Activated naive CD4-positive, alpha-beta T cell treated with anti-CD3 and anti-CD28 coated beads, Interleukin-2, amount 50 U/mL, for 24 hours (primary cell): ENCODE measurements at regions not wholly inside any gene's neighbourhood (a gene's known extent, or its start where the extent isn't known, plus 50 kb on each side); places are given as distances from the start of the nearest gene placed in this dataset.

Source experiments
- H3K27ac Mint-ChIP-seq: one replicate; pipeline ENCODE4 v1.8.0; 2021; ENCODE audit warnings: mild to moderate bottlenecking, mixed read lengths
- H3K27me3 Mint-ChIP-seq: one replicate; pipeline ENCODE4 v1.8.0; 2021; ENCODE audit warnings: mixed read lengths
- H3K36me3 Mint-ChIP-seq: one replicate; pipeline ENCODE4 v1.8.0; 2021; ENCODE audit warnings: mixed read lengths
- H3K4me1 Mint-ChIP-seq: one replicate; pipeline ENCODE4 v1.8.0; 2021; ENCODE audit warnings: mixed read lengths
- H3K4me3 Mint-ChIP-seq: one replicate; pipeline ENCODE4 v1.8.0; 2021; ENCODE audit warnings: mild to moderate bottlenecking, mixed read lengths
- H3K9me3 Mint-ChIP-seq: one replicate; pipeline ENCODE4 v1.8.0; 2021; ENCODE audit warnings: mixed read lengths

DNA sequence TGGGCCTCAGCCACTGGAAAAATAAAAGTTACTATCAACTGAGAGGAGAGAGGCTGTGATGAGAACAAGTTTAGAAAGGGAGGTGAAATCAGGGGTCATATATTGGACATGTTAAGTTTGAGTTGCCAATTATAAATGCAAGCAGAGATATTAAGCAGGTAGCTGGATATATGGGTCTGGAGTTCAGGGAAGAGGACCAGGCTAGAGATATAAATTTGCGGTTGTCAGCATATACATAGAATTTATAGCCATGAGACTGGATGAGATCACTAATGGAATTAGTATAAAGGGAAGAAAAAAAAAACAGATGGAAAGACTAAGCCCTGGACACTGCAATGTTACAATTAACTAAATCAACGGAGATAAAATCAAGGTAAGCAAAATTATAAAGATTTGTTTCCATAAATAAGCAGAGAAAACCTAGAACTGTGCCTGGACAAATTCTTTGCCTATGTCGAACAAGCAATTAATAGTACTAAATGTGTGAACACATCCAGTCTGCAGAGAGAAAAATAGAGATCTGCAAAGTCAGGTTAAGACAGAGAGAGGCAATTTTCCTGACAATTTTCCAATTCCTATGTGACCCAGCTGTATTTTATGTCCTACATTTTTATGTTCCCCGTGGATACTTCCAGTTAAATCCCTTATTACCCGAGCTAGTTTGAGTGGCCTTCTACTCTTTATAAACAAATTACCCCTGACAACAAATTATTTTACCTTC lies 265.4 kb downstream of the GASK1B start:
- no peaks in the 10 kb centered on the region for H3K36me3 Mint-ChIP-seq

DNA sequence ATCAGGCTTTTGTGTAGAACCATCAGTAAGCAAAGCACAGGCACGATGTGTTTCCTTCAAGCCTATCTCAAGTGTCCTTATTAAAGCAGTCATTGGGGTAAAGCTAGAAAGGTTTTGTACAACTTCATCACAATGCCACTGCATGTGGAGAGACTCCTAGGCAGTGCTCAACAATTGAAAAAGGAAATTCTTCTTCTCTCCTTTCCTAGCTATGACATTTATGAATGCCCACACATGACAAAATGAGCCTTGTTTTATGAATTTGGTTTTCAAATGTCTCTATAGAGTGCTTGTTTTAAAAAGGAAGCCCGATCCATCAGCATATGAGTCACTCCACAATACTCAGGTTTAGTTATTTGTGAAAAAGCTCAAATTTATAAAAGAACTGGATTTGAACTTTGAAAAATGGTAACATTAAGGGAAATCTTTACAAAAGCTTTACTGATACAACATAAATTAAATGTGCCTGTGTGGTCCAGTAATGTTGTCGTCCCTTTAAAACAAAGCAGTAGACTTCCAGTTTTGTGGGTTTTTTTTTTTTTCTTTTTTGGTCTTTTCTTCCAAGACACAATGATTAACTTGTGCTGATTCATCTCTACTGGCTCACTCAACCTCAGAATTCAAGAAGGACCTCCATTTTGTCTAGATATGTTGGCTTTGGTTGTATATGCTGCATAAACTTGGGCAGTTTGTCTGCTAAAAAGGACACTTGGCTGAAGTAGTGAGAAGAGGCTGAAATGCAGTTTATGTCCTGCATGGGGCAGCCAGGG lies 273.8 kb downstream of the GASK1B start:
- Mint-ChIP-seq H3K36me3 (no peaks in the 10 kb centered on the region), H3K4me1 (no peaks in the 10 kb centered on the region), H3K27ac (no peak overlapping the region), H3K27me3 (no peaks in the 10 kb centered on the region), H3K4me3 (no peak overlapping the region), H3K9me3 (peaks cover 8% of the 10 kb centered on the region)

More for the DNA sequence above, 265.4 kb downstream of the GASK1B start:
- no peak overlapping the region for H3K4me3 Mint-ChIP-seq
- H3K27ac Mint-ChIP-seq = no peak overlapping the region
- H3K4me1 Mint-ChIP-seq = no peaks in the 10 kb centered on the region
- H3K27me3 Mint-ChIP-seq = no peaks in the 10 kb centered on the region
- no peaks in the 10 kb centered on the region for H3K9me3 Mint-ChIP-seq

DNA sequence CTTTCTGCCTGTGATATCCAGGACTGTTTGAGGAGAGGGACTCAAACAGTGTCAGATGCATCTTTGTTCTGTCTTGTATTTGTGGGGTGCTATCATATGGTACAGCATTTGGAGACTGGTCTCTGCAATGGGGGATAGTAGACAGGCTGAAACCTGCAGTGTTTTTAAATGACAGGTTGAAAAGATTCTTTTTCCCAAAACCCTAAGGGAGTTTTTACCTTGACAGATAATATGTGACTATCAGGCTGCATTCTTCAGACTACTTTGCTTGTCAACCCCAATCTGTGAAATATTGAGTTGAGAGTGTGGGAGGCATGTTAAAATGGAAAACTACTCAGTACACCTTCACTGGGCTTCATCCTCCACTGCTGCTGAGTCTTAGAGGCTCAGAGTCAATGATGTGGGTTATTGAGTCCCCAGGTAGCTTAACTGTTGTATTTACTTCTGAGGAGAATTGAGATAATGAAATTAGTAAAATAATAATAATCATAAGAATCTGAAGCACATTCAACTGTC lies 274.9 kb downstream of the GASK1B start:
- peaks cover 8% of the 10 kb centered on the region for H3K9me3 Mint-ChIP-seq
- no peak overlapping the region for H3K4me3 Mint-ChIP-seq
- no peaks in the 10 kb centered on the region for H3K4me1 Mint-ChIP-seq
- no peaks in the 10 kb centered on the region for H3K27me3 Mint-ChIP-seq
- H3K36me3 Mint-ChIP-seq = no peaks in the 10 kb centered on the region
- H3K27ac Mint-ChIP-seq = no peak overlapping the region

DNA sequence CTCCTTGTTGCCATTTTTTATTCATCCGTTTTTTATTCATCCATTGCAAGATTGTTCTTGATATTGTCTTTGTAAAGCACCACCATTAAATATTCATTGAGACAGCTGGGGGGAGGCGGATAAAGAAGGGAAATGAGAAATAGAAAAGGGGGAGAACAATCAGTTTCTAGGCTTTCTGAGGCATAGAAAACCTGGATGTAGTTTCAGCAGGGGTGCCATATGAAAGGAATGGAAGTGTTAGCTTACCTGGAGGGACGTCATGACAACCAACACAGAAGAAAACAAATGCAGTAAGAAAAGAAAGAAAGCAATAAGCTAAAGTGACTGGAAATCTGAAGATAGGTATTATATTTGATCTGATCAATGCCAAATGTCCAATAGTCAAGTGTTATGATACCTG lies 276.1 kb downstream of the GASK1B start:
- Mint-ChIP-seq H3K4me3 (no peak overlapping the region), H3K4me1 (no peaks in the 10 kb centered on the region), H3K9me3 (peaks cover 8% of the 10 kb centered on the region), H3K27me3 (no peaks in the 10 kb centered on the region), H3K36me3 (no peaks in the 10 kb centered on the region), H3K27ac (no peak overlapping the region)

DNA sequence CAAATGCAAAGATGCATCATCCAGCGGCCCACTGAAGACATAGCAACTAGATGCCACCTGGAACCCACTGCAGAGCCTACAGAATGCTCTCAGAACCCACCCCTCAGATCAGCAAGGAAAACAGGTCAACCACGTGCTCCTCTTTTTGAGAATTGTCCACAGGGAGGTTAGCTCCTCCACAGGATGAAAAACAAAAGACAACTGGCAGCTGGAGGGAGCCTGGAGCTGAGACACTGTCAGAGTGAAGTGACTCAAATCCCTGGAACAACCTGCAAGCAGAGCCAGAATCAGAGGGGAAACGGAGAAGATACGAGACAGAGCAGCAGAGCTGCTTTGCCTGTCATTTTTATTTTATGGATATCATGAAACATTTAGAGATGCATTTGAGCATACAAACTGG lies 277.6 kb downstream of the GASK1B start:
- Mint-ChIP-seq H3K4me1 (no peaks in the 10 kb centered on the region), H3K4me3 (no peak overlapping the region), H3K27me3 (no peaks in the 10 kb centered on the region), H3K9me3 (peaks cover 8% of the 10 kb centered on the region), H3K27ac (no peak overlapping the region), H3K36me3 (no peaks in the 10 kb centered on the region)

DNA sequence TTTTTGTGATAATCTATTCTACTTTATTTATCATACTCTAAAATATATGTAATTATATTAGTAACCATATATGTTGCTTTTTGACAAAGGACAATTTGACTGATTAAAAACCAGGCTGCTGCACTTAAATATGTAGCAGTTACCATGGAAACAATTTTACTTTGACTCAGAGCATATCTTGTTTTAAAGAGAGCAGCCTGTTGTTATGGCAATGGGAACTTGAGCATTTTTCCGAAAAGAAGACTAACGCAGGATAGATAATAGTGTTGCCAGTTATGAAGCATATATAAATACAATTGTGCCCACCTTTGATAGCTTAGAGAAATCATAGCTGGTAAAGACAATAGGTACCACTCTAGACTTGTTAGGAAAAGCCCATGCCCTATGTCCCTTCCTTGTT lies 283.0 kb downstream of the GASK1B start:
- H3K27ac Mint-ChIP-seq = no peak overlapping the region
- no peaks in the 10 kb centered on the region for H3K9me3 Mint-ChIP-seq
- H3K4me1 Mint-ChIP-seq = no peaks in the 10 kb centered on the region
- no peaks in the 10 kb centered on the region for H3K36me3 Mint-ChIP-seq
- no peaks in the 10 kb centered on the region for H3K27me3 Mint-ChIP-seq
- H3K4me3 Mint-ChIP-seq = no peak overlapping the region

DNA sequence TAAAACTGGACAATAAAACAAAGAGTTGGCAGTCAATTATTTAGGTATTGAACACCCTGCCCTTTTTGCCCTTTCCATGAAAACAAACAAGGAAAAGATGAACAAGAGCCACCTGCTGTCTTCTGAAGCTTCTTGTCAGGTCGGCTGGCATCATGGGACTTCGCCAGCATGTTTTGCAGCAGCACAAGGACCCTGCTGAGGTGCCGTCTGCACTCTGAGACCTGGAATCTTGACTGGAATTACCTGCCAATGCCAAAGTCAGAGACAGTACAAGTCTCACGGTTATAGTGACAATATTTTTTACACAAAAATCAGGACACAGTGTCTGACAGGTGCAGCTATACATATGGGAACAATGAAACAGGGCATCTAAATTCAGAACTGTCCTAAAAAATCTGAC lies 284.5 kb downstream of the GASK1B start:
- Mint-ChIP-seq H3K27me3 (no peaks in the 10 kb centered on the region), H3K4me1 (no peaks in the 10 kb centered on the region), H3K27ac (no peak overlapping the region), H3K4me3 (no peak overlapping the region), H3K9me3 (no peaks in the 10 kb centered on the region), H3K36me3 (no peaks in the 10 kb centered on the region)

DNA sequence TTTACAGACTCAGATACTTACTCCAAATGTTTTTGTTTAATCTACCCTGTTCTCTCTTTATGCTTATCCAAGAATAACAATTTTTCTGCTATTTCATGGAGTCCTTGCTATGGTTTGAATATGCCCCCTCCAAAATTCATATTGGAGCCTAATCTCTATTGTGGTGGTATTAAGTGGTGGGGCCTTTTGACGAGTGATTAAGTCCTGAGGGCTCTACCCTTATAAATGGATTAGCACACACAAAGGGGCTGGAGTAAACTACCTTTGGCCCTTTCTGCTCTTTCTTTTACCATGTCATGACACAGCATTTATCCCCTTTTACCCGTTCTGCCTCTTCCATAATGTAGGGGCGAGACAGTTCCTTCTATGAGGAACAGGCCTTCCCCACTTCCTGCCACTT lies 285.5 kb downstream of the GASK1B start:
- Mint-ChIP-seq H3K4me1 (no peaks in the 10 kb centered on the region), H3K4me3 (no peak overlapping the region), H3K36me3 (no peaks in the 10 kb centered on the region), H3K9me3 (no peaks in the 10 kb centered on the region), H3K27ac (no peak overlapping the region), H3K27me3 (no peaks in the 10 kb centered on the region)

DNA sequence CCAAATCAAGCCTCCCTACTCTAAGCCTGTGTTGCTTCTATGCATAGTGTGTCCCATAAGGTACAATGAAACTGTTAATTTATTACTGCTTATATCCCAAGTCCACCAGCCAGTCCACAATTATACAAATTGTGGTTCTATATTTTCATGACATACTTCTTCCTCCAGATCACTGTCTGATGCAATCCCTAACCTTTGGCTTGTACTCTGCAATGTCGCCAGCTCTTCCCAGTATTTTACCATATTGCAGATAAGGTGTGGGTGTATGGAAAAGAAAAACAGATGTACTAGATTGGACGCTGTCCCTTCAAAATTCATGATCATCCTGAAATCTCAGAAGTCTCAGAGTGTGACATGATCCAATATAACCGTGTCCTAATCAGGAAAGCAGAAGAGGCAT lies 286.2 kb downstream of the GASK1B start:
- Mint-ChIP-seq H3K27me3 (no peaks in the 10 kb centered on the region), H3K36me3 (no peaks in the 10 kb centered on the region), H3K27ac (no peak overlapping the region), H3K9me3 (no peaks in the 10 kb centered on the region), H3K4me1 (no peaks in the 10 kb centered on the region), H3K4me3 (no peak overlapping the region)

DNA sequence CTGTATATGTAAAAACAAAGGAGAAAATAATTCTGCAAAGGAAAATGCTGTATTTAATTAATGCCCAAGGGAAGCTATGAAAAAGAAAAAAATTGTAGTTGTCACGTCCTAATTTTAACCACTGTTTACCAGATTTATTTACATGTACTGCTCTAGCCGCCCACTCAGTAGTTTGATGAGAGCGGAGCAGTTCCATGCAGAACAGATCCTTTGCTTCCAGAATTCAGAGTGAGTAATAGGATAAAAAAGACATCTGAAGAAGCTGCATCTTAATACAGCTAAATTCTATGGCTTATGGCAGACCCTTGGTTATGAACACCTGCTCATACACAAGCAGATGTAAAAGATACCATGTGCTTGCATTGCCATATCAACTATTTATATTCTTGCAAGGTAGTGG lies 287.0 kb downstream of the GASK1B start:
- no peaks in the 10 kb centered on the region for H3K36me3 Mint-ChIP-seq
- H3K9me3 Mint-ChIP-seq = no peaks in the 10 kb centered on the region
- no peak overlapping the region for H3K4me3 Mint-ChIP-seq
- H3K4me1 Mint-ChIP-seq = no peaks in the 10 kb centered on the region
- H3K27me3 Mint-ChIP-seq = no peaks in the 10 kb centered on the region
- no peak overlapping the region for H3K27ac Mint-ChIP-seq

DNA sequence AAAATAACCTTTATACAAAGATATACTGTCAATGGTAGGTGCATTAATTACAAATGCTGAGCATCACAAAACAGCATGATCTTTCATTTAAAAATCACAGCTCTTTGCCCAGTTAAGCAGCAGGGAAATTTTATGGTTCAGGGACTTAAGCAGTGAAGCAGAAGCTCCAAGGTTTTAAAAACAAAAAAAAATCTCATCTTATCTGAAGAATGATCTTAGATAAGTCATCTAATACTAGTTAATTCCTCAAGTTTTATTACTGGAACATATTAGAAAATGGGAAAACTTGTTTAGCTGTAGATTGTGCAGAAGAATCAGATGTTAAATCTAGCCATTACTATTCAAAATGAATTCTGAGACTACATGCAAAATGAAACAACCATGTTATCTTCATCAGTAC lies 289.9 kb downstream of the GASK1B start:
- no peaks in the 10 kb centered on the region for H3K36me3 Mint-ChIP-seq
- no peaks in the 10 kb centered on the region for H3K4me1 Mint-ChIP-seq
- H3K4me3 Mint-ChIP-seq = no peak overlapping the region
- H3K27me3 Mint-ChIP-seq = no peaks in the 10 kb centered on the region
- H3K27ac Mint-ChIP-seq = no peak overlapping the region
- H3K9me3 Mint-ChIP-seq = peaks cover 5% of the 10 kb centered on the region

DNA sequence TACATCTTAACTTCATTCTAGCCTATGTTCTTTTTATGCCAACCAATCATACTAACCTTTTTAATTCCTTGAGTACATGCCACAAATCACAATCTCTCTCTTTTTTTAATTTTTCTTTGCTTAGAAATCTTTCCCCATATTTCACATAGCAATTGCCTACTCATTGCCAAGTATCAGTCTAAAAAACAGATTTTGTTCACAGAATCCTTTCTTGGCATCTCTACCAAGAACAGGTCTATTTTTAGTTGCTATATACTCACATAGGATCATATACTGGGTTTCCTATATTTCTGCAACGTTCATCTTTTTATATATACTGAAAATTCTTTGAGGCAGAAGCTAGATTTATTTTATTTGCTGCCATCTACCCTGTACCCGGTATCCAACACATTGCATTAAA lies 292.1 kb downstream of the GASK1B start:
- Mint-ChIP-seq H3K36me3 (no peaks in the 10 kb centered on the region), H3K4me3 (no peak overlapping the region), H3K27ac (no peak overlapping the region), H3K9me3 (peaks cover 9% of the 10 kb centered on the region), H3K4me1 (no peaks in the 10 kb centered on the region), H3K27me3 (no peaks in the 10 kb centered on the region)

DNA sequence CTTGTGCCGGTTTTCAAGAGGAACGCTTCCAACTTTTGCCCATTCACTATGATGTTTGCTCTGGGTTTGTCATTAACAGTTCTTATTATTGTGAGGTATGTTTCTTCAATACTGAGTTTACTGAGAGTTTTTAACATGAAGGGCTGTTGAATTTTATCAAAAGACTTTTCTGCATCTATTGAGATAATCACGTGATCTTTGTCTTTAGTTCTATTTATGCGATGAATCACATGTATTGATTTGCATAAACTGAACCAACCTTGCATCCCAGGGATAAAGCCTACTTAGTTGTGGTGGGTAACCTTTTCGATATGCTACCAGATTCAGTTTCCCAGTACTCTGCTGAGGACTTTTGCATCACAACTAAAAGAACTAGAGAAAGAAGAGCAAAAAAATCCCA lies 318.0 kb downstream of the GASK1B start:
- H3K27ac Mint-ChIP-seq = no peak overlapping the region
- peaks cover 13% of the 10 kb centered on the region for H3K9me3 Mint-ChIP-seq
- no peaks in the 10 kb centered on the region for H3K27me3 Mint-ChIP-seq
- no peaks in the 10 kb centered on the region for H3K36me3 Mint-ChIP-seq
- H3K4me3 Mint-ChIP-seq = no peak overlapping the region
- no peaks in the 10 kb centered on the region for H3K4me1 Mint-ChIP-seq

DNA sequence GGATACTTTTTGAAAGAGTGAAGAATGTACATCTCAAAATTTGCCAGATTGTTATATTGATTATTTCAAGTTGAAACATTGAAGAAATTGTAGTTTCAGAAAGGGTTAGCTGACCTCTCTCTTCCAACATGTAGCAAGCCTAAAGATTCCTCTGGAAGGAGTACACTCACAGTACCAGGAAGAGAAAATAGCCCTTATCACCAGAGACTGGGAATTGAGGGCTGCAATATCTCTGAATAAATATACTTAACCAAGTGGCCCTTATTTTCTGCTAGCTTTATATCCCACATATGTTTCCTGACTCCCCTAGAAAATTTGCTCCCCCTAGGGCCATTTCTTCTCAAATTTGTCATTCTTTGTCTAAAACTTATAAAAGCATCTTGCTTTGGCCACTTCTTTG lies 332.2 kb downstream of the GASK1B start:
- H3K27ac Mint-ChIP-seq = no peak overlapping the region
- H3K36me3 Mint-ChIP-seq = no peaks in the 10 kb centered on the region
- no peaks in the 10 kb centered on the region for H3K27me3 Mint-ChIP-seq
- no peaks in the 10 kb centered on the region for H3K4me1 Mint-ChIP-seq
- H3K9me3 Mint-ChIP-seq = peaks cover 5% of the 10 kb centered on the region
- no peak overlapping the region for H3K4me3 Mint-ChIP-seq

DNA sequence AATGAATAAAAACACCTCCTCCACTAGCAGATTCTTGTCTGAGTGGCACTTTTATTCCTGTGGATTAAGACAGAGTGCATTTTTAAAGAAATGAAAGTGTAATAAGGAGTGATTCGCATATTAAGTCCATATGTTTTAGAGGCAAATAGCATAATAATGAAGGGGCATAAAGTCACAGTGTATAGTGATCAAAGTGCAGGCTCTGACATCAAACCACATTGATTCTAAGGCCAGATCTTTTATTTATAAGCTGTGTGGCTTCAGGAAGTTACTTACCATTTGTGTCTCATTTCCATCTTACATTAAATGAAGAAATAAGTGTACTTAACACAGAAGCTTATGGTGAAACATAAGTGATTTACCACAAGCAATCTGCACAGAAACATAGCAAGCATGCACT lies 332.8 kb downstream of the GASK1B start:
- Mint-ChIP-seq H3K9me3 (no peaks in the 10 kb centered on the region), H3K36me3 (no peaks in the 10 kb centered on the region), H3K4me3 (no peak overlapping the region), H3K27me3 (no peaks in the 10 kb centered on the region), H3K27ac (no peak overlapping the region), H3K4me1 (no peaks in the 10 kb centered on the region)

DNA sequence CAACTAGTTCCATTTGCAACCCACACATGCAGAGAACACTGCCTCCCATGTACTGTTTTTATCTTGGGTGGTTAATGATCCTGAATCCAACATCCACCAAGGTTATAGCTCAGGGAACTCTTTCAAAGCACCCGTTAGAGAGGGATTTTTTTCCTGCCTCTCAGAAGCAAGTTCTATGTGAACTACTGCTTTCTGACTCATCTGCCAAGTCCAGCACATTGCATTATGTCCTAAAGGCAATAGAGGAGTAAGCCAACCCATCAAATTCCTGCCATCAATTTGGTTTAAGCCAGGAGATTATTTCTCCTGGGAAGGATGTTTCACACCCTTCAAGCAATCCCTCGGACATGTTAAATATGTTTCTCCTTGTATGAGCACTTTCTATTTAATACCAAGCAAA lies 334.5 kb downstream of the GASK1B start:
- Mint-ChIP-seq H3K4me1 (no peaks in the 10 kb centered on the region), H3K36me3 (no peaks in the 10 kb centered on the region), H3K4me3 (no peak overlapping the region), H3K9me3 (no peaks in the 10 kb centered on the region), H3K27me3 (no peaks in the 10 kb centered on the region), H3K27ac (no peak overlapping the region)
